HCT116 (cell line): ENCODE measurements at regions not wholly inside any gene's neighbourhood (a gene's known extent, or its start where the extent isn't known, plus 50 kb on each side); places are given as distances from the start of the nearest gene placed in this dataset.

Experiments used
- POLR2A ChIP-seq: IDR thresholded peaks from 2 replicates; pipeline ENCODE4 v1.7.0; 2011; ENCODE audit warnings: borderline replicate concordance; ENCODE audit not compliant: insufficient read depth, insufficient read length; ENCODE audit errors: extremely low read depth
- TF ChIP-seq, protein P1 (sequence below), 3 experiments: fragments of 200-600 bp in 1 of 3; sonication (generic) in 1 of 3; IDR thresholded peaks in 2 of 3; conservative IDR thresholded peaks in 1 of 3; 2 replicates each; pipeline ENCODE4 v1.5.1; 2012 to 2017; ENCODE audit warnings: low read depth in 2 of 3, low read length in 2 of 3, antibody characterized with exemption in 1 of 3, borderline replicate concordance in 1 of 3, control low read depth in 1 of 3, mild to moderate bottlenecking in 1 of 3, mixed read lengths in 1 of 3, mixed run types in 1 of 3, moderate library complexity in 1 of 3; ENCODE audit not compliant: insufficient read depth in 1 of 3

DNA sequence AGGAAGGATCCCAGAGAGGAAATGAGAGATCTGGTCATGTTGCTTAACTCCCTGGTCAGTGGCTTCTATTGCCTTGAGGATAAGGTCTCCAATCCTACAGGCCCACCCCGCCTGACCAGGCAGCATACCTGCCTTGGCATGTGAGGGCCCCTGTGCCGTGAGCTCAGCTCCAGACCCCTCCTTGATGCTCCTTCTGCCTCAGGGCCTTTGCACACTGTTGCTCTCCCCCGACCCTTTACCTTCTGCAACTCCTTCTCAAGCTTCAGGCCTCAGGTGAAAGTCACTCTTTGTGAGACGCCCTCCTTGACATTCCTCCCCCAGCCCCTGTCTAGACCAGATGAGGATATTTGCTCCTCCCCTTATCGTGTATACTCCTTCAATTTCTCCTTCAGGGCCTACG, 62.8 kb downstream of the FAM241B start:
- TF ChIP-seq, protein P1, sequence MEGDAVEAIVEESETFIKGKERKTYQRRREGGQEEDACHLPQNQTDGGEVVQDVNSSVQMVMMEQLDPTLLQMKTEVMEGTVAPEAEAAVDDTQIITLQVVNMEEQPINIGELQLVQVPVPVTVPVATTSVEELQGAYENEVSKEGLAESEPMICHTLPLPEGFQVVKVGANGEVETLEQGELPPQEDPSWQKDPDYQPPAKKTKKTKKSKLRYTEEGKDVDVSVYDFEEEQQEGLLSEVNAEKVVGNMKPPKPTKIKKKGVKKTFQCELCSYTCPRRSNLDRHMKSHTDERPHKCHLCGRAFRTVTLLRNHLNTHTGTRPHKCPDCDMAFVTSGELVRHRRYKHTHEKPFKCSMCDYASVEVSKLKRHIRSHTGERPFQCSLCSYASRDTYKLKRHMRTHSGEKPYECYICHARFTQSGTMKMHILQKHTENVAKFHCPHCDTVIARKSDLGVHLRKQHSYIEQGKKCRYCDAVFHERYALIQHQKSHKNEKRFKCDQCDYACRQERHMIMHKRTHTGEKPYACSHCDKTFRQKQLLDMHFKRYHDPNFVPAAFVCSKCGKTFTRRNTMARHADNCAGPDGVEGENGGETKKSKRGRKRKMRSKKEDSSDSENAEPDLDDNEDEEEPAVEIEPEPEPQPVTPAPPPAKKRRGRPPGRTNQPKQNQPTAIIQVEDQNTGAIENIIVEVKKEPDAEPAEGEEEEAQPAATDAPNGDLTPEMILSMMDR (IDR thresholded peaks at IDR 0.05 in 2 of 3, conservative IDR thresholded peaks at IDR 0.05 in 1 of 3; ENCODE audit: borderline replicate concordance in 1 of 3, insufficient read depth in 1 of 3, low read depth in 2 of 3, low read length in 2 of 3), result no peak
- no peak for TF ChIP-seq POLR2A
